ENCODE measurements at regions not wholly inside any gene's neighbourhood (a gene's known extent, or its start where the extent isn't known, plus 50 kb on each side); places are given as distances from the start of the nearest gene placed in this dataset.
"Not testable (repeated sequence)": the region's sequence is repeated elsewhere in the genome, so short reads cannot be mapped to it uniquely, and the experiment has no call there.

- DNase-seq: no peak
Measured at GRCh38 chr6:167230288-167230687, 60.8 kb upstream of the UNC93A start.

- no peak for DNase-seq
Measured at GRCh38 chr6:167232356-167232755, 58.8 kb upstream of the UNC93A start.

GRCh38 chr6:167233490-167233889, 57.6 kb upstream of the UNC93A start:
- no peak for DNase-seq

GRCh38 chr6:167234576-167234975, 56.5 kb upstream of the UNC93A start:
- DNase-seq: not testable (repeated sequence)

GRCh38 chr6:167235005-167235404, 56.1 kb upstream of the UNC93A start:
- DNase-seq: no peak

GRCh38 chr6:167235421-167236238, 55.5 kb upstream of the UNC93A start:
- DNase-seq: no peak

GRCh38 chr6:167236239-167236571, 54.9 kb upstream of the UNC93A start:
- no peak for DNase-seq

GRCh38 chr6:167237438-167238145, 53.5 kb upstream of the UNC93A start:
- DNase-seq: no peak

GRCh38 chr6:167238146-167238693, 52.9 kb upstream of the UNC93A start:
- DNase-seq: no peak

GRCh38 chr6:167238694-167239467, 52.2 kb upstream of the UNC93A start:
- no peak for DNase-seq

- not testable (repeated sequence) for DNase-seq
Measured at GRCh38 chr6:167239470-167239869, 51.6 kb upstream of the UNC93A start.

- no peak for DNase-seq
Measured at GRCh38 chr6:167240034-167240541, 51.0 kb upstream of the UNC93A start.
